GM06990 (cell line): ENCODE measurements at regions not wholly inside any gene's neighbourhood (a gene's known extent, or its start where the extent isn't known, plus 50 kb on each side); places are given as distances from the start of the nearest gene placed in this dataset.
"Not testable (repeated sequence)": the region's sequence is repeated elsewhere in the genome, so short reads cannot be mapped to it uniquely, and the experiment has no call there.

Experiments
- DNase-seq: peaks from one replicate; pipeline ENCODE4 v3.0.0-alpha.2; 2011; ENCODE audit not compliant: insufficient read length; ENCODE audit errors: extremely low read depth
- H3K27me3 ChIP-seq: replicated peaks from 2 replicates; pipeline ENCODE4 v1.6.0; 2011; ENCODE audit warnings: low read length; ENCODE audit not compliant: control insufficient read depth, insufficient read depth
- H3K36me3 ChIP-seq: 2 replicates; pipeline ENCODE4 v1.5.1; 2011; ENCODE audit warnings: low read length; ENCODE audit not compliant: control insufficient read depth, insufficient read depth
- H3K4me3 ChIP-seq: replicated peaks from 2 replicates; pipeline ENCODE4 v1.5.1; 2011; ENCODE audit warnings: low read depth, mild to moderate bottlenecking, control low read depth, low read length
- CTCF ChIP-seq: IDR thresholded peaks from 2 replicates; pipeline ENCODE4 v1.5.1; 2011; ENCODE audit warnings: low read length, control low read depth, mild to moderate bottlenecking, inconsistent platforms; ENCODE audit not compliant: insufficient read depth, poor library complexity, severe bottlenecking

- DNase-seq, result no peak
- Histone ChIP-seq H3K4me3 (no peak overlapping the region), H3K36me3 (no peaks in the 10 kb centered on the region), H3K27me3 (no peaks in the 10 kb centered on the region; the same call in 1 of the 2 replicates)
- no peak for TF ChIP-seq CTCF
Measured at GRCh38 chr12:131622422-131622955, 88.4 kb upstream of the SFSWAP start.

GRCh38 chr12:131623404-131624368 lies 87.2 kb upstream of the SFSWAP start:
- not testable (repeated sequence) for H3K36me3 ChIP-seq, DNase-seq, H3K27me3 ChIP-seq, H3K4me3 ChIP-seq
- peak; percentile 27 for TF ChIP-seq CTCF

GRCh38 chr12:131624369-131624739 lies 86.5 kb upstream of the SFSWAP start:
- not testable (repeated sequence) for H3K36me3 ChIP-seq

GRCh38 chr12:131624756-131625501 lies 86.0 kb upstream of the SFSWAP start:
- H3K4me3 ChIP-seq, DNase-seq, H3K27me3 ChIP-seq, H3K36me3 ChIP-seq: not testable (repeated sequence)

More at GRCh38 chr12:131624369-131624739, 86.5 kb upstream of the SFSWAP start:
- not testable (repeated sequence) for DNase-seq, H3K4me3 ChIP-seq, H3K27me3 ChIP-seq

- not testable (repeated sequence) for H3K36me3 ChIP-seq, DNase-seq, H3K27me3 ChIP-seq, H3K4me3 ChIP-seq
Measured at GRCh38 chr12:131625966-131626722, 84.7 kb upstream of the SFSWAP start.

- not testable (repeated sequence) for H3K4me3 ChIP-seq, H3K27me3 ChIP-seq
- DNase-seq, result peak; percentile 79
Measured at GRCh38 chr12:131627151-131628022, 83.5 kb upstream of the SFSWAP start.

More at GRCh38 chr12:131627151-131628022, 83.5 kb upstream of the SFSWAP start:
- H3K36me3 ChIP-seq, result not testable (repeated sequence)
